ENCODE measurements at regions not wholly inside any gene's neighbourhood (a gene's known extent, or its start where the extent isn't known, plus 50 kb on each side); places are given as distances from the start of the nearest gene placed in this dataset.

DNA sequence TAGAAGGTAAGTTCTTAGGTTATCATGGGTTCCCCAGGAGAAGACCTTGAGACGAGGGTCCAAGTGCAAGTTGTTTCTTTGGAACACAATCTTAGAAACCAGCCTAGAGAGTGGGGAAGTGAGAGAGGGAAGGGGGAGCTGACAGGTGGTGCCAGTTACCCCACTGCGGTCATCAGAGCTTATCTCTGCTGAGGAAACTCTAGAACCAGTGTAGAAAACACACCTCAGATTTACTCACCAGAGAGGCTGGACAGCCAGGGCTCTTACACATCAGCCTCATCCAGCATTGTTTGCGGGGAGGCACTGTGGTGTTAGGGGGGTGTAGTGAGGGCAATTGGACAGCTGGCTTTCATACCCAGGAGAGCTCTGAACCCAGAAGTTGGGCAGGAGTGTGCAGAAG, 206.5 kb upstream of the RAI14 start:
- no peak overlapping the region for H3K27ac Mint-ChIP-seq
- POLR2A ChIA-PET = no interaction called here
- CTCF ChIA-PET = interaction anchor here (1.0 to 1.1 kb wide), 2 partner anchors 9 to 25 kb away, joined by 3 to 4 read pairs; no protein-coding TSS in a partner anchor
- peaks cover 30% of the 10 kb centered on the region for H3K9me3 Mint-ChIP-seq
- no peak for ATAC-seq
- DNase-seq (ENCODE audit: low spot score) = no peak
- peaks cover 19% of the 10 kb centered on the region for H3K4me1 Mint-ChIP-seq
- H3K36me3 Mint-ChIP-seq = peaks cover 16% of the 10 kb centered on the region
- no peaks in the 10 kb centered on the region; the same call in 1 of the 2 replicates for H3K27me3 Mint-ChIP-seq (ENCODE audit: low read depth)
- no peak overlapping the region for H3K4me3 Mint-ChIP-seq
- TF ChIP-seq RORB (CRISPR knock-in tag; IDR thresholded peaks at IDR 0.05) (no peak), ETV6 (CRISPR knock-in tag; IDR thresholded peaks at IDR 0.05) (no peak), ZNF219 (CRISPR knock-in tag; IDR thresholded peaks at IDR 0.05; ENCODE audit: borderline replicate concordance) (no peak), CBFB (CRISPR knock-in tag; IDR thresholded peaks at IDR 0.05; ENCODE audit: low read depth) (no peak), TP53 (CRISPR knock-in tag; IDR thresholded peaks at IDR 0.05) (no peak), ZNF317 (CRISPR knock-in tag; IDR thresholded peaks at IDR 0.05; ENCODE audit: borderline replicate concordance, low read depth) (no peak), ZNF263 (CRISPR knock-in tag; IDR thresholded peaks at IDR 0.05; ENCODE audit: low read depth) (no peak), ZNF138 (CRISPR knock-in tag; conservative IDR thresholded peaks at IDR 0.05) (no peak), ZBTB21 (CRISPR knock-in tag; IDR thresholded peaks at IDR 0.05; ENCODE audit: borderline replicate concordance) (no peak)
- TF ChIP-seq, protein P1, sequence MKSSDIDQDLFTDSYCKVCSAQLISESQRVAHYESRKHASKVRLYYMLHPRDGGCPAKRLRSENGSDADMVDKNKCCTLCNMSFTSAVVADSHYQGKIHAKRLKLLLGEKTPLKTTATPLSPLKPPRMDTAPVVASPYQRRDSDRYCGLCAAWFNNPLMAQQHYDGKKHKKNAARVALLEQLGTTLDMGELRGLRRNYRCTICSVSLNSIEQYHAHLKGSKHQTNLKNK (CRISPR knock-in tag; IDR thresholded peaks at IDR 0.05) = no peak
- TF ChIP-seq, protein P2, sequence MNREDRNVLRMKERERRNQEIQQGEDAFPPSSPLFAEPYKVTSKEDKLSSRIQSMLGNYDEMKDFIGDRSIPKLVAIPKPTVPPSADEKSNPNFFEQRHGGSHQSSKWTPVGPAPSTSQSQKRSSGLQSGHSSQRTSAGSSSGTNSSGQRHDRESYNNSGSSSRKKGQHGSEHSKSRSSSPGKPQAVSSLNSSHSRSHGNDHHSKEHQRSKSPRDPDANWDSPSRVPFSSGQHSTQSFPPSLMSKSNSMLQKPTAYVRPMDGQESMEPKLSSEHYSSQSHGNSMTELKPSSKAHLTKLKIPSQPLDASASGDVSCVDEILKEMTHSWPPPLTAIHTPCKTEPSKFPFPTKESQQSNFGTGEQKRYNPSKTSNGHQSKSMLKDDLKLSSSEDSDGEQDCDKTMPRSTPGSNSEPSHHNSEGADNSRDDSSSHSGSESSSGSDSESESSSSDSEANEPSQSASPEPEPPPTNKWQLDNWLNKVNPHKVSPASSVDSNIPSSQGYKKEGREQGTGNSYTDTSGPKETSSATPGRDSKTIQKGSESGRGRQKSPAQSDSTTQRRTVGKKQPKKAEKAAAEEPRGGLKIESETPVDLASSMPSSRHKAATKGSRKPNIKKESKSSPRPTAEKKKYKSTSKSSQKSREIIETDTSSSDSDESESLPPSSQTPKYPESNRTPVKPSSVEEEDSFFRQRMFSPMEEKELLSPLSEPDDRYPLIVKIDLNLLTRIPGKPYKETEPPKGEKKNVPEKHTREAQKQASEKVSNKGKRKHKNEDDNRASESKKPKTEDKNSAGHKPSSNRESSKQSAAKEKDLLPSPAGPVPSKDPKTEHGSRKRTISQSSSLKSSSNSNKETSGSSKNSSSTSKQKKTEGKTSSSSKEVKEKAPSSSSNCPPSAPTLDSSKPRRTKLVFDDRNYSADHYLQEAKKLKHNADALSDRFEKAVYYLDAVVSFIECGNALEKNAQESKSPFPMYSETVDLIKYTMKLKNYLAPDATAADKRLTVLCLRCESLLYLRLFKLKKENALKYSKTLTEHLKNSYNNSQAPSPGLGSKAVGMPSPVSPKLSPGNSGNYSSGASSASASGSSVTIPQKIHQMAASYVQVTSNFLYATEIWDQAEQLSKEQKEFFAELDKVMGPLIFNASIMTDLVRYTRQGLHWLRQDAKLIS (CRISPR knock-in tag; IDR thresholded peaks at IDR 0.05; ENCODE audit: borderline replicate concordance) = no peak
- TF ChIP-seq, protein P3, sequence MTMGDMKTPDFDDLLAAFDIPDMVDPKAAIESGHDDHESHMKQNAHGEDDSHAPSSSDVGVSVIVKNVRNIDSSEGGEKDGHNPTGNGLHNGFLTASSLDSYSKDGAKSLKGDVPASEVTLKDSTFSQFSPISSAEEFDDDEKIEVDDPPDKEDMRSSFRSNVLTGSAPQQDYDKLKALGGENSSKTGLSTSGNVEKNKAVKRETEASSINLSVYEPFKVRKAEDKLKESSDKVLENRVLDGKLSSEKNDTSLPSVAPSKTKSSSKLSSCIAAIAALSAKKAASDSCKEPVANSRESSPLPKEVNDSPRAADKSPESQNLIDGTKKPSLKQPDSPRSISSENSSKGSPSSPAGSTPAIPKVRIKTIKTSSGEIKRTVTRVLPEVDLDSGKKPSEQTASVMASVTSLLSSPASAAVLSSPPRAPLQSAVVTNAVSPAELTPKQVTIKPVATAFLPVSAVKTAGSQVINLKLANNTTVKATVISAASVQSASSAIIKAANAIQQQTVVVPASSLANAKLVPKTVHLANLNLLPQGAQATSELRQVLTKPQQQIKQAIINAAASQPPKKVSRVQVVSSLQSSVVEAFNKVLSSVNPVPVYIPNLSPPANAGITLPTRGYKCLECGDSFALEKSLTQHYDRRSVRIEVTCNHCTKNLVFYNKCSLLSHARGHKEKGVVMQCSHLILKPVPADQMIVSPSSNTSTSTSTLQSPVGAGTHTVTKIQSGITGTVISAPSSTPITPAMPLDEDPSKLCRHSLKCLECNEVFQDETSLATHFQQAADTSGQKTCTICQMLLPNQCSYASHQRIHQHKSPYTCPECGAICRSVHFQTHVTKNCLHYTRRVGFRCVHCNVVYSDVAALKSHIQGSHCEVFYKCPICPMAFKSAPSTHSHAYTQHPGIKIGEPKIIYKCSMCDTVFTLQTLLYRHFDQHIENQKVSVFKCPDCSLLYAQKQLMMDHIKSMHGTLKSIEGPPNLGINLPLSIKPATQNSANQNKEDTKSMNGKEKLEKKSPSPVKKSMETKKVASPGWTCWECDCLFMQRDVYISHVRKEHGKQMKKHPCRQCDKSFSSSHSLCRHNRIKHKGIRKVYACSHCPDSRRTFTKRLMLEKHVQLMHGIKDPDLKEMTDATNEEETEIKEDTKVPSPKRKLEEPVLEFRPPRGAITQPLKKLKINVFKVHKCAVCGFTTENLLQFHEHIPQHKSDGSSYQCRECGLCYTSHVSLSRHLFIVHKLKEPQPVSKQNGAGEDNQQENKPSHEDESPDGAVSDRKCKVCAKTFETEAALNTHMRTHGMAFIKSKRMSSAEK (CRISPR knock-in tag; IDR thresholded peaks at IDR 0.05; ENCODE audit: borderline replicate concordance) = no peak
- TF ChIP-seq, protein P4, sequence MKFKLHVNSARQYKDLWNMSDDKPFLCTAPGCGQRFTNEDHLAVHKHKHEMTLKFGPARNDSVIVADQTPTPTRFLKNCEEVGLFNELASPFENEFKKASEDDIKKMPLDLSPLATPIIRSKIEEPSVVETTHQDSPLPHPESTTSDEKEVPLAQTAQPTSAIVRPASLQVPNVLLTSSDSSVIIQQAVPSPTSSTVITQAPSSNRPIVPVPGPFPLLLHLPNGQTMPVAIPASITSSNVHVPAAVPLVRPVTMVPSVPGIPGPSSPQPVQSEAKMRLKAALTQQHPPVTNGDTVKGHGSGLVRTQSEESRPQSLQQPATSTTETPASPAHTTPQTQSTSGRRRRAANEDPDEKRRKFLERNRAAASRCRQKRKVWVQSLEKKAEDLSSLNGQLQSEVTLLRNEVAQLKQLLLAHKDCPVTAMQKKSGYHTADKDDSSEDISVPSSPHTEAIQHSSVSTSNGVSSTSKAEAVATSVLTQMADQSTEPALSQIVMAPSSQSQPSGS (CRISPR knock-in tag; IDR thresholded peaks at IDR 0.05; ENCODE audit: borderline replicate concordance, low read depth) = no peak
- TF ChIP-seq, protein P5, sequence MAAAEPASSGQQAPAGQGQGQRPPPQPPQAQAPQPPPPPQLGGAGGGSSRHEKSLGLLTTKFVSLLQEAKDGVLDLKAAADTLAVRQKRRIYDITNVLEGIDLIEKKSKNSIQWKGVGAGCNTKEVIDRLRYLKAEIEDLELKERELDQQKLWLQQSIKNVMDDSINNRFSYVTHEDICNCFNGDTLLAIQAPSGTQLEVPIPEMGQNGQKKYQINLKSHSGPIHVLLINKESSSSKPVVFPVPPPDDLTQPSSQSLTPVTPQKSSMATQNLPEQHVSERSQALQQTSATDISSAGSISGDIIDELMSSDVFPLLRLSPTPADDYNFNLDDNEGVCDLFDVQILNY (CRISPR knock-in tag; IDR thresholded peaks at IDR 0.05) = no peak
- TF ChIP-seq, protein P6, sequence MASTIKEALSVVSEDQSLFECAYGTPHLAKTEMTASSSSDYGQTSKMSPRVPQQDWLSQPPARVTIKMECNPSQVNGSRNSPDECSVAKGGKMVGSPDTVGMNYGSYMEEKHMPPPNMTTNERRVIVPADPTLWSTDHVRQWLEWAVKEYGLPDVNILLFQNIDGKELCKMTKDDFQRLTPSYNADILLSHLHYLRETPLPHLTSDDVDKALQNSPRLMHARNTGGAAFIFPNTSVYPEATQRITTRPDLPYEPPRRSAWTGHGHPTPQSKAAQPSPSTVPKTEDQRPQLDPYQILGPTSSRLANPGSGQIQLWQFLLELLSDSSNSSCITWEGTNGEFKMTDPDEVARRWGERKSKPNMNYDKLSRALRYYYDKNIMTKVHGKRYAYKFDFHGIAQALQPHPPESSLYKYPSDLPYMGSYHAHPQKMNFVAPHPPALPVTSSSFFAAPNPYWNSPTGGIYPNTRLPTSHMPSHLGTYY (CRISPR knock-in tag; IDR thresholded peaks at IDR 0.05) = no peak
- TF ChIP-seq, protein P7, sequence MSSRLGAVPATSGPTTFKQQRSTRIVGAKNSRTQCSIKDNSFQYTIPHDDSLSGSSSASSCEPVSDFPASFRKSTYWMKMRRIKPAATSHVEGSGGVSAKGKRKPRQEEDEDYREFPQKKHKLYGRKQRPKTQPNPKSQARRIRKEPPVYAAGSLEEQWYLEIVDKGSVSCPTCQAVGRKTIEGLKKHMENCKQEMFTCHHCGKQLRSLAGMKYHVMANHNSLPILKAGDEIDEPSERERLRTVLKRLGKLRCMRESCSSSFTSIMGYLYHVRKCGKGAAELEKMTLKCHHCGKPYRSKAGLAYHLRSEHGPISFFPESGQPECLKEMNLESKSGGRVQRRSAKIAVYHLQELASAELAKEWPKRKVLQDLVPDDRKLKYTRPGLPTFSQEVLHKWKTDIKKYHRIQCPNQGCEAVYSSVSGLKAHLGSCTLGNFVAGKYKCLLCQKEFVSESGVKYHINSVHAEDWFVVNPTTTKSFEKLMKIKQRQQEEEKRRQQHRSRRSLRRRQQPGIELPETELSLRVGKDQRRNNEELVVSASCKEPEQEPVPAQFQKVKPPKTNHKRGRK (CRISPR knock-in tag; IDR thresholded peaks at IDR 0.05; ENCODE audit: borderline replicate concordance) = no peak
- TF ChIP-seq, protein P8, sequence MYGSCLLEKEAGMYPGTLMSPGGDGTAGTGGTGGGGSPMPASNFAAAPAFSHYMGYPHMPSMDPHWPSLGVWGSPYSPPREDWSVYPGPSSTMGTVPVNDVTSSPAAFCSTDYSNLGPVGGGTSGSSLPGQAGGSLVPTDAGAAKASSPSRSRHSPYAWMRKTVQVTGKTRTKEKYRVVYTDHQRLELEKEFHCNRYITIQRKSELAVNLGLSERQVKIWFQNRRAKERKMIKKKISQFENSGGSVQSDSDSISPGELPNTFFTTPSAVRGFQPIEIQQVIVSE (CRISPR knock-in tag; IDR thresholded peaks at IDR 0.05; ENCODE audit: borderline replicate concordance) = no peak
